ENCODE measurements at regions not wholly inside any gene's neighbourhood (a gene's known extent, or its start where the extent isn't known, plus 50 kb on each side); places are given as distances from the start of the nearest gene placed in this dataset.

DNA sequence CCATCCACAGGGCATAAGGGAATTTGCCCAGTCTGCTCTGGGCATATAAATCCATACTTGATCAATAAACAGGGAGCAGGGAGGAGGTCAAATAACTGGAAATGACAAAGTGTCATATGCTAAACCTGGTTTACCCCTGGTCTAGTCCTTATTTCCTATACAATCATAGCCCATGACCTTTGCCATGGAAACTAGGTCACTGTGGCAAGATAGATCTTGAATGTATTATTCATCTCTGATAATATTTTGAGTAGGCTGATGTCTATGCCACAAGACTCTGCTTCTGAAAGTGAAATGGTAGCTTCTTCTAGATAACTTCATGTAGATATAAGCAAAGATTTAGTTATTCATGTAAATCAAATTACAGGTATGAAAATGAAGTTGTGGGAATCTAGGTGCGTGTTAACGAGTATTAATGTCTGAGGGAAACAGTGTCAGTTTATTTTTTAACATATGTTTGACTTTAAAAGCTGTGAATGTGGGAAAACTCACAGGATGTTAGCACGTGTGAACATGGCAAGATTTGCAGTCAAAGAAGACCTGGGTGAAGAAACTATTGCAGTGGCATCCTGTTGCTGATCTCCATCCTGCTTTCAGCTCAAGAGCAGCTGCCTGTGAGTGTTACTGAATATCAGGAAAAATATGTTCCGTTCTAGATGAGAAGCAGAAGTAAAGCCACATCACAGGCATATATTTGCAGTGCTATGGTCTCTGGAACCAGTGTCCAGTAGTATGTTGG, 81.8 kb upstream of the NDP start:
- no peak for TF ChIP-seq POLR2A (IDR thresholded peaks at IDR 0.05)
- TF ChIP-seq, protein P1, sequence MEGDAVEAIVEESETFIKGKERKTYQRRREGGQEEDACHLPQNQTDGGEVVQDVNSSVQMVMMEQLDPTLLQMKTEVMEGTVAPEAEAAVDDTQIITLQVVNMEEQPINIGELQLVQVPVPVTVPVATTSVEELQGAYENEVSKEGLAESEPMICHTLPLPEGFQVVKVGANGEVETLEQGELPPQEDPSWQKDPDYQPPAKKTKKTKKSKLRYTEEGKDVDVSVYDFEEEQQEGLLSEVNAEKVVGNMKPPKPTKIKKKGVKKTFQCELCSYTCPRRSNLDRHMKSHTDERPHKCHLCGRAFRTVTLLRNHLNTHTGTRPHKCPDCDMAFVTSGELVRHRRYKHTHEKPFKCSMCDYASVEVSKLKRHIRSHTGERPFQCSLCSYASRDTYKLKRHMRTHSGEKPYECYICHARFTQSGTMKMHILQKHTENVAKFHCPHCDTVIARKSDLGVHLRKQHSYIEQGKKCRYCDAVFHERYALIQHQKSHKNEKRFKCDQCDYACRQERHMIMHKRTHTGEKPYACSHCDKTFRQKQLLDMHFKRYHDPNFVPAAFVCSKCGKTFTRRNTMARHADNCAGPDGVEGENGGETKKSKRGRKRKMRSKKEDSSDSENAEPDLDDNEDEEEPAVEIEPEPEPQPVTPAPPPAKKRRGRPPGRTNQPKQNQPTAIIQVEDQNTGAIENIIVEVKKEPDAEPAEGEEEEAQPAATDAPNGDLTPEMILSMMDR (IDR thresholded peaks at IDR 0.05) = no peak
